Fibroblast of skin of abdomen (primary cell): ENCODE measurements at regions not wholly inside any gene's neighbourhood (a gene's known extent, or its start where the extent isn't known, plus 50 kb on each side); places are given as distances from the start of the nearest gene placed in this dataset.

ENCODE experiments used
- DNase-seq: peaks from one replicate; pipeline ENCODE4 v3.0.0-alpha.2; 2013

- no peak for DNase-seq
These were observed 51.3 kb downstream of the BLTP1 start for GRCh38 chr4:122203407-122203806.

GRCh38 chr4:122205687-122206086 lies 53.6 kb downstream of the BLTP1 start:
- DNase-seq: no peak

DNA sequence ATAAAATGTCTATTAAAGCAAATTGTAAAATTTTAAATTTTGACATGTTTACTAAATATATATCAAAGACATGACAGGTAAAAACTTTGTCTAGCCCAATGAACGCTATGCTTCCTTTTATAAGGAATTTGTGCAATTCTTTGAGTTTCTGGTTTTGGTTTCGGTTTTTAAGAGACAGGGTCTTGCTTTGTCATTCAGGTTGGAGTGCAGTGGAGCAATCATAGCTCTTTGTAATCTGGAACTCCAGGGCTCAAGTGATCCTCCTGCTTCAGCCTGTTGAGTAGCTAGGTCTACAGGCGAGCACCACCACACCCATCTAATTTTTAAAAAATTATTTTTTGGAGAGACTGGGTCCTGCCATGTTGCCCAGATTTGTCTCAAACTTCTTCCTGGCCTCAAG lies 60.7 kb downstream of the BLTP1 start:
- DNase-seq: no peak

GRCh38 chr4:122218762-122219161 lies 66.6 kb downstream of the BLTP1 start:
- DNase-seq: peak; percentile 9

- DNase-seq: no peak
These were observed 67.2 kb downstream of the BLTP1 start for GRCh38 chr4:122219356-122219755.

GRCh38 chr4:122221322-122221721 lies 69.2 kb downstream of the BLTP1 start:
- DNase-seq: no peak

GRCh38 chr4:122224348-122224747 lies 72.2 kb downstream of the BLTP1 start:
- DNase-seq: peak; percentile 21

DNA sequence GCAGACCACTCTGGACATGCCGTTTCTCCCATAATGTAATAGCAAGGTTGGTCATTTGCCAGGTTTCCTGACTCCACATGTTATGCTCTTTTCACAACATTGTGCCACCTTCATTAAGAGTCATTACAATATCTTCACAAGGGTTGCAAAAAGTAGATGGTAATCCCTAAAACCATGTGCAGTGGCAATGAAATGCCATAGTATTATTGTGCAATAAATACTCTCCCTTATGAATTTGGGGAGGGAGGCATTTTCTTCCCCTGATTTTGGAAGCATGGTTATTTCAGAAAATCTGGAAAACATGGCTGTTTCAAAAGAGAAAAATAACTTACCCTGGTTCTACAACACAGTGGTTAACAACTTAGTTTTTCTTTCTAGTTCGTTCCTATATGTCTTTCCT lies 75.1 kb downstream of the BLTP1 start:
- no peak for DNase-seq

GRCh38 chr4:122229857-122230256 lies 77.7 kb downstream of the BLTP1 start:
- no peak for DNase-seq

- DNase-seq: no peak
These were observed 80.5 kb downstream of the BLTP1 start for GRCh38 chr4:122232633-122233032.

- no peak for DNase-seq
These were observed 82.6 kb downstream of the BLTP1 start for GRCh38 chr4:122234686-122235085.

DNA sequence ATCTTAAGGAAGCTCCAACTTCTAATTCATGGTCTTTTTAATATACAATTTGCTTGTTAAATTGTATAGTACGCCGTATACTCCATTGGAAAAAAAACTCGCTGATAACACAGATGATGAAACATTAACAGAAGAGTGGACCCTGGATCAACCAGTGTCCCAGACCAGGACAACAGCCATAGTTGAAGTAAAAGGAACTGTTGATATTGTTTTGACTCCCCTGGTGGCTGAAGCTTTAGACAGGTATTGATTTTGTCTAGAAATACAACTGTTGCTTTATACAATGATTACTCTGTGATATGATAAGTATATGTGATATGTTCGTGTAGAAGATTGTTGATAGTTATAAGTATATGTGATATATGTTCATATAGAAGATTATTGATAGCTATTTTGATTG lies 91.7 kb downstream of the BLTP1 start:
- no peak for DNase-seq

DNA sequence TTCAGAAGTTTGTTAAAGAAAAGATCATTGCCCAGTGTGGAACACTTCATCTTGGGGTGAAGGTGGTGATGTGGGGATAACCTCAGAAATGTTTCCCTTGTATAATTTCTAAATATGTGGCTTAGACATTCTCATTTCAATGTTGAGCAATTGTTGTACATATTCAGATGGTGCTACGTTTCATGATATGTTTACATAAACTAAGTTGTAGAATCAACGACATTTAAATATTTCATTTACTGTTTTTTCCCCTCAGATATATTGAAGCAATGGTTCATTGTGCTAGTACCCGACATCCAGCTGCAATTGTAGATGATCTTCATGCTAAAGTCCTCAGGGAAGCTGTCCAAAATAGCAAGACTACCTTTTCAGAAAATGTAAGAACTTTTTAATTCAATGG lies 92.6 kb downstream of the BLTP1 start:
- no peak for DNase-seq

- DNase-seq: no peak
These were observed 94.4 kb downstream of the BLTP1 start for GRCh38 chr4:122246551-122246950.

DNA sequence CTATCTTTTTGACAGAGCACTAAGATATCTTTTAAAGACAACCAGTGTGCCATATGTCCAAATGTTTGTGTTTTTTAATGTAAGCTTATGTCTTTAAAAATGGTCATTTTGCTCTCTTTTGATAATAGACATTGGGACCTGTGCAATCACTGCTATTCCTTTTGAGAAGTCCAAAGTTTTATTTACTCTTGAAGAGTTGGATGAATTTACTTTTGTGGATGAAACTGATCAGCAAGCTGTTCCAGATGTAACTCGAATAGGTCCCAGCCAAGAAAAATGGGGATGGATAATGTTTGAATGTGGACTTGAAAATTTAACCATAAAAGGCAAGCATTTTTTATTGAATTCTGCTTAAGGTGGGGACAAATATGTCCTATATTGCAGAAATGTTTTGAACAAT lies 97.2 kb downstream of the BLTP1 start:
- DNase-seq: no peak

- DNase-seq: no peak
These were observed 100.5 kb downstream of the BLTP1 start for GRCh38 chr4:122252584-122252983.

DNA sequence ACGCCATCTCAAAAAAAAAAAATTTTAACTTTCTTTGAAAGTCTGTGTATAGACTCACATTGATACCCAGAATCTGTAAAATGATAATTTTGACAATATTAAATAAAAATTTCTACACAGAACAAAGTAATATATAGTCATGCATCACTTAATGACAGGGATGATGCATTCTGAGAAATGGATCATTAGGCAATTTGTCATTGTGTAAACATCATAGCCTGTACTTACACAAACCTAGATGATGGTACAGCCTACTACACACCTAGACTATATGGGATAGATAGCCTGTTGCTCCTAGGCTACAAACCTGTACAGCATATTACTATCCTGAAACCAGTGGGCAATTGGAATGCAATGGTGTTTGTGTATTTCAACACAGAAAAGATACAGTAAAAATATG lies 107.7 kb downstream of the BLTP1 start:
- DNase-seq: no peak

GRCh38 chr4:122276359-122276758 lies 102.5 kb upstream of the ADAD1 start:
- DNase-seq: no peak

DNA sequence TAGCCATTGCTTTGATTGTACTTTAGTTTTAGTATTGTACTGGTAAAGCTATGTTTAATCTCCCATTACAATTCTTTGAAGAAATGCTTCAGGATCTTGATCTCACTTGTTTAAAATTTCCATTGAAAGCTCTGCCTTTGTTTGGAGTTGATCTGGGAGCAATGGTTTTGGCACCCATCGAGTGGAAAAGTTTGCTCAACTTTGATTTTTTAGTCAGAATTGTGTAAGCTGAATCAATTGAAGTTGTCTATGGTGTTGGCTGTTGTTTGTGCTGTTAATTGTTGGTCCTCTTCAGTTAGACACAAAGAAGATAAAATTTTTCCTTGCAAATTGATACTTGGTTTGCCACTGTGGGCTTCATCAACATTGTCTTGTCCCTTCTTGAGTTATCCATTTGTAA lies 99.8 kb upstream of the ADAD1 start:
- DNase-seq: no peak

- no peak for DNase-seq
These were observed 99.1 kb upstream of the ADAD1 start for GRCh38 chr4:122279670-122280069.

DNA sequence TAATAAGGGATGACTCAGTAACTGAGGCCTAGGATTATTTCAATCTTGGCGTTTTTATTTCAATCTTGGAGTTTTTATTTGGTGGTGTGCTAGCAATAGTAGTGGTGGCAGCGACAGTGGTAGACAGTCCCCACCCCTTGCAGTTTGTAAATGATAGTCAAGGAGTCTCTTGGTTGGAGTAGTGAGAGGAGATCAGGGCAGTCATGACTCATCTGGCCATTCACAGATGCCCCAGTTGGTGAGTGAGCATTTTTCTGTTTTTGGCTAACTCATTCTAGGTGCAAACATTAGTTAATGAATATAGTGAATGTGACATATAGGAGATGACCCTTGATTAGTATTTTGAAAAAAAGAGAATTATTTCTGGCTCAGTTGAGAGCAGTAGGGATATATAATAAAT lies 93.5 kb upstream of the ADAD1 start:
- DNase-seq: peak; percentile 9

GRCh38 chr4:122293374-122294365 lies 85.1 kb upstream of the ADAD1 start:
- DNase-seq: peak; percentile 5

DNA sequence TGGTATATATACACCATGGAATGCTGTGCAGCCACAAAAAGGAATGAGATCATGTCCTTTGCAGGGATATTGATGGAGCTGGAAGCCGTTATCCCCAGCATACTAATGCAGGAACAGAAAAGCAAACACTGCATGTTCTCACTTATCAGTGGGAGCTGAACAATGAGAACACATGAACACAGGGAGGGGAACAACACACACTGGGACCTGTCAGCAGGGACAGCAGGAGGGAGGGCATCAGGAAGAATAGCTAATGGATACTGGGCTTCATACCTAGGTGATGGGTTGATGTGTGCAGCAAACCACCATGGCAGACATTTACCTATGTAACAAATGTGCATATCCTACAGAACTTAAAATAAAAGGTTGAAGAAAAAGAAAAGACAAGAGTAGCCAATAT lies 81.1 kb upstream of the ADAD1 start:
- no peak for DNase-seq

DNA sequence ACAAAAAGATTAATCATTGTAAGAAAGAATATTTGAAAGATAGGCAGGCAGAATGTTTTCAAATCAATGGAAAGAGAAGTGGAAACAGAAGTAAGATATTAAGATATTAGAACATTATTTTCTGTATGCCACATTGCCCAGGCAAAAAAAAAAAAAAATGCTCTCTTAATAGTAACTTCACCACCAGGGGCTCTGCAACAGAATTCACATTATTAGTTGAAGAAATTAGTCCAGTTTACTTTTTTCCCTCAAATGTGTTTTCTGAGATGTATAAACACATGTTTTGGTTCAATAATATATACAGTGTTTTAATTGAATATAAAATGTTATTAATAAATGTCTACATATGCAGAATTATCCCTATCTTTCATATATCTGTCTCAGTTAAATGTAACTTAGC lies 78.0 kb upstream of the ADAD1 start:
- no peak for DNase-seq

DNA sequence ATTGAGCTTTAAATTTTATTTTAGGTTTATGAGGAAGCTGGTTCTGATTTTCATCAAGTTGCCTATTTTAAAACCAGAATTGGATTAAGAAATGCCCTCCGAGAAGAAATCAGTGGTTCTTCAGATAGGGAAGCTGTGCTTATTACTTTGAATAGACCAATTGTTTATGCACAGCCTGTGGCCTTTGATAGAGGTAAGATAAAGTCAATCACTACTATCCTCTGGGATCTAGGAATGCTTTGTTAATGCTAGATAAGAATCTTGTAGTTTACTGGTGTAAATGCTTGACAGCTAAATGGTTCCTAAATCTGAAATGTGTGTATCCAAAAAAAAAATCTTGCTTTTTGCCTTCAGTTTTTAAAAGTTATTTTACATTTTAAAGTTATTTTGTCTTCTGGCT lies 73.0 kb upstream of the ADAD1 start:
- no peak for DNase-seq
